PFSK-1 (cell line): ENCODE measurements at regions not wholly inside any gene's neighbourhood (a gene's known extent, or its start where the extent isn't known, plus 50 kb on each side); places are given as distances from the start of the nearest gene placed in this dataset.

ENCODE experiments used
- POLR2AphosphoS5 ChIP-seq: IDR thresholded peaks from 2 replicates; pipeline ENCODE4 v1.6.1; 2012; ENCODE audit warnings: low read depth, mild to moderate bottlenecking, control low read depth, low read length, moderate library complexity
- SIN3A ChIP-seq: IDR thresholded peaks from 2 replicates; pipeline ENCODE4 v1.6.1; 2012; ENCODE audit warnings: mild to moderate bottlenecking, low read length, moderate library complexity, borderline replicate concordance; ENCODE audit not compliant: insufficient read depth
- TAF1 ChIP-seq: IDR thresholded peaks from 2 replicates; pipeline ENCODE4 v1.6.1; 2012; ENCODE audit warnings: low read length, control low read depth, borderline replicate concordance; ENCODE audit not compliant: insufficient read depth
- TF ChIP-seq, protein P1 (sequence below), 2 experiments: IDR thresholded peaks; 2 replicates each; pipeline versions ENCODE4 v1.6.1 to v1.8.0; 2011 to 2012; ENCODE audit warnings: low read depth in 2 of 2, low read length in 2 of 2, control low read depth in 1 of 2, inconsistent platforms in 1 of 2, mild to moderate bottlenecking in 1 of 2, moderate library complexity in 1 of 2; ENCODE audit not compliant: insufficient read depth in 1 of 2

GRCh38 chr6:148173548-148173947 is 169.1 kb upstream of the SASH1 start:
- no peak for TF ChIP-seq POLR2AphosphoS5
- TF ChIP-seq, protein P1, sequence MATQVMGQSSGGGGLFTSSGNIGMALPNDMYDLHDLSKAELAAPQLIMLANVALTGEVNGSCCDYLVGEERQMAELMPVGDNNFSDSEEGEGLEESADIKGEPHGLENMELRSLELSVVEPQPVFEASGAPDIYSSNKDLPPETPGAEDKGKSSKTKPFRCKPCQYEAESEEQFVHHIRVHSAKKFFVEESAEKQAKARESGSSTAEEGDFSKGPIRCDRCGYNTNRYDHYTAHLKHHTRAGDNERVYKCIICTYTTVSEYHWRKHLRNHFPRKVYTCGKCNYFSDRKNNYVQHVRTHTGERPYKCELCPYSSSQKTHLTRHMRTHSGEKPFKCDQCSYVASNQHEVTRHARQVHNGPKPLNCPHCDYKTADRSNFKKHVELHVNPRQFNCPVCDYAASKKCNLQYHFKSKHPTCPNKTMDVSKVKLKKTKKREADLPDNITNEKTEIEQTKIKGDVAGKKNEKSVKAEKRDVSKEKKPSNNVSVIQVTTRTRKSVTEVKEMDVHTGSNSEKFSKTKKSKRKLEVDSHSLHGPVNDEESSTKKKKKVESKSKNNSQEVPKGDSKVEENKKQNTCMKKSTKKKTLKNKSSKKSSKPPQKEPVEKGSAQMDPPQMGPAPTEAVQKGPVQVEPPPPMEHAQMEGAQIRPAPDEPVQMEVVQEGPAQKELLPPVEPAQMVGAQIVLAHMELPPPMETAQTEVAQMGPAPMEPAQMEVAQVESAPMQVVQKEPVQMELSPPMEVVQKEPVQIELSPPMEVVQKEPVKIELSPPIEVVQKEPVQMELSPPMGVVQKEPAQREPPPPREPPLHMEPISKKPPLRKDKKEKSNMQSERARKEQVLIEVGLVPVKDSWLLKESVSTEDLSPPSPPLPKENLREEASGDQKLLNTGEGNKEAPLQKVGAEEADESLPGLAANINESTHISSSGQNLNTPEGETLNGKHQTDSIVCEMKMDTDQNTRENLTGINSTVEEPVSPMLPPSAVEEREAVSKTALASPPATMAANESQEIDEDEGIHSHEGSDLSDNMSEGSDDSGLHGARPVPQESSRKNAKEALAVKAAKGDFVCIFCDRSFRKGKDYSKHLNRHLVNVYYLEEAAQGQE (IDR thresholded peaks at IDR 0.05; ENCODE audit: insufficient read depth in 1 of 2, low read depth in 2 of 2, low read length in 2 of 2): no peak
- no peak for TF ChIP-seq TAF1
- no peak for TF ChIP-seq SIN3A
